Mammary epithelial cell (primary cell): ENCODE measurements at regions not wholly inside any gene's neighbourhood (a gene's known extent, or its start where the extent isn't known, plus 50 kb on each side); places are given as distances from the start of the nearest gene placed in this dataset.

ENCODE experiments used
- CTCF ChIP-seq, 2 donors: IDR thresholded peaks in 1 of 2; conservative IDR thresholded peaks in 1 of 2; 2 replicates each; pipeline ENCODE4 v1.5.1; 2011 to 2012; ENCODE audit warnings: inconsistent platforms in 2 of 2, low read length in 2 of 2, mild to moderate bottlenecking in 2 of 2, control low read depth in 1 of 2, low read depth in 1 of 2; ENCODE audit not compliant: insufficient read depth in 1 of 2; ENCODE audit errors: extremely low read depth in 1 of 2
- EZH2 ChIP-seq: IDR thresholded peaks from 2 replicates; pipeline ENCODE4 v1.6.1; 2012; ENCODE audit warnings: low read length, inconsistent platforms, borderline replicate concordance

GRCh38 chr12:24561882-24562770 is 386.8 kb downstream of the BCAT1 start:
- TF ChIP-seq CTCF (conservative IDR thresholded peaks at IDR 0.05 in 1 of 2, IDR thresholded peaks at IDR 0.05 in 1 of 2; ENCODE audit: extremely low read depth in 1 of 2, insufficient read depth in 1 of 2, low read depth in 1 of 2, low read length in 2 of 2) (no peak), EZH2 (peak; percentile 81)
